NOMO-1 treated with DMSO at 0.1 percent for 48 hours (cell line): ENCODE measurements at regions not wholly inside any gene's neighbourhood (a gene's known extent, or its start where the extent isn't known, plus 50 kb on each side); places are given as distances from the start of the nearest gene placed in this dataset.

Experiments
- DNase-seq: peaks from one replicate; lab custom pipeline; 2025; ENCODE audit not compliant: unreplicated experiment; lab: John Stamatoyannopoulos, UW

- DNase-seq: no peak
Observed at GRCh38 chr2:6237039-6237660, 545.0 kb downstream of the SOX11 start.

- no peak for DNase-seq
Observed at GRCh38 chr2:6249557-6249956, 557.4 kb downstream of the SOX11 start.

GRCh38 chr2:6254441-6254840, 562.3 kb downstream of the SOX11 start:
- no peak for DNase-seq

- DNase-seq: no peak
Observed at GRCh38 chr2:6264198-6264597, 572.0 kb downstream of the SOX11 start.

GRCh38 chr2:6281524-6281923, 584.2 kb downstream of the CMPK2 start:
- DNase-seq: no peak

GRCh38 chr2:6283259-6283658, 582.4 kb downstream of the CMPK2 start:
- no peak for DNase-seq

GRCh38 chr2:6287406-6287805, 578.3 kb downstream of the CMPK2 start:
- DNase-seq: no peak

- no peak for DNase-seq
Observed at GRCh38 chr2:6288791-6289190, 576.9 kb downstream of the CMPK2 start.

GRCh38 chr2:6290217-6291015, 575.3 kb downstream of the CMPK2 start:
- no peak for DNase-seq

- DNase-seq: no peak
Observed at GRCh38 chr2:6294791-6295190, 570.9 kb downstream of the CMPK2 start.

GRCh38 chr2:6297238-6297637, 568.5 kb downstream of the CMPK2 start:
- no peak for DNase-seq

- no peak for DNase-seq
Observed at GRCh38 chr2:6301426-6301825, 564.3 kb downstream of the CMPK2 start.

- DNase-seq: no peak
Observed at GRCh38 chr2:6308986-6309385, 556.7 kb downstream of the CMPK2 start.

GRCh38 chr2:6309415-6310255, 556.1 kb downstream of the CMPK2 start:
- no peak for DNase-seq

GRCh38 chr2:6310256-6311215, 555.2 kb downstream of the CMPK2 start:
- DNase-seq: no peak

- DNase-seq: no peak
Observed at GRCh38 chr2:6312367-6312766, 553.3 kb downstream of the CMPK2 start.

- no peak for DNase-seq
Observed at GRCh38 chr2:6314218-6314960, 551.3 kb downstream of the CMPK2 start.

GRCh38 chr2:6325616-6326015, 540.1 kb downstream of the CMPK2 start:
- DNase-seq: no peak

GRCh38 chr2:6326958-6327357, 538.7 kb downstream of the CMPK2 start:
- DNase-seq: no peak
